OCI-LY1 (cell line): ENCODE measurements at regions not wholly inside any gene's neighbourhood (a gene's known extent, or its start where the extent isn't known, plus 50 kb on each side); places are given as distances from the start of the nearest gene placed in this dataset.

Source experiments
- H2AFZ ChIP-seq: fragments of 200-600 bp; sonication (generic), shearing (Covaris generic); 2 replicates; pipeline ENCODE4 v1.6.0; 2014; ENCODE audit warnings: antibody characterized with exemption, mild to moderate bottlenecking, low read length
- H3F3A ChIP-seq: fragments of 200-600 bp; sonication (generic), shearing (Covaris generic); 2 replicates; pipeline ENCODE4 v1.6.0; 2014; ENCODE audit warnings: mild to moderate bottlenecking, antibody characterized with exemption, low read length, moderate library complexity; ENCODE audit not compliant: insufficient read depth
- H3K27ac ChIP-seq: fragments of 200-600 bp; sonication (generic); 2 replicates; pipeline ENCODE4 v1.5.1; 2014; ENCODE audit warnings: low read length, mixed run types, mild to moderate bottlenecking, low read depth; ENCODE audit not compliant: poor library complexity, severe bottlenecking
- H3K27me3 ChIP-seq: fragments of 200-600 bp; sonication (generic); 2 replicates; pipeline ENCODE4 v1.6.0; 2014; ENCODE audit warnings: antibody characterized with exemption, mild to moderate bottlenecking, low read length, moderate library complexity; ENCODE audit not compliant: insufficient read depth
- H3K36me3 ChIP-seq: fragments of 200-600 bp; sonication (generic); 2 replicates; pipeline ENCODE4 v1.6.1; 2014; ENCODE audit warnings: mild to moderate bottlenecking, antibody characterized with exemption, low read length, moderate library complexity, mixed read lengths; ENCODE audit not compliant: insufficient read depth
- H3K4me1 ChIP-seq: fragments of 200-600 bp; sonication (generic); 2 replicates; pipeline ENCODE4 v1.5.1; 2014; ENCODE audit warnings: mild to moderate bottlenecking, low read length, moderate library complexity; ENCODE audit not compliant: insufficient read depth, severe bottlenecking
- H3K4me2 ChIP-seq: fragments of 200-600 bp; sonication (generic), shearing (Covaris generic); 2 replicates; pipeline ENCODE4 v1.6.1; 2014; ENCODE audit warnings: low read length
- H3K4me3 ChIP-seq: fragments of 200-600 bp; sonication (generic); 2 replicates; pipeline ENCODE4 v1.5.1; 2014; ENCODE audit warnings: low read length, low read depth, mild to moderate bottlenecking, mixed read lengths; ENCODE audit not compliant: poor library complexity, severe bottlenecking
- H3K79me2 ChIP-seq: fragments of 200-600 bp; shearing (Covaris generic); 2 replicates; pipeline ENCODE4 v1.6.1; 2016; ENCODE audit warnings: mixed run types, low read length, mixed read lengths; ENCODE audit not compliant: insufficient read depth
- H3K9ac ChIP-seq: fragments of 200-600 bp; sonication (generic), shearing (Covaris generic); 2 replicates; pipeline ENCODE4 v1.6.1; 2014; ENCODE audit warnings: mild to moderate bottlenecking, low read length, mixed read lengths
- H3K9me2 ChIP-seq: fragments of 200-600 bp; sonication (generic), shearing (Covaris generic); 2 replicates; pipeline ENCODE4 v1.6.1; 2014; ENCODE audit warnings: low read depth, mild to moderate bottlenecking, low read length, mixed read lengths
- H3K9me3 ChIP-seq: fragments of 200-600 bp; shearing (Covaris generic); 2 replicates; pipeline ENCODE4 v1.6.1; 2014; ENCODE audit warnings: low read length, mixed read lengths
- H4K20me1 ChIP-seq: fragments of 200-600 bp; sonication (generic), shearing (Covaris generic); 2 replicates; pipeline ENCODE4 v1.6.0; 2016; ENCODE audit warnings: mild to moderate bottlenecking, low read length; ENCODE audit not compliant: insufficient read depth
- EZH2 ChIP-seq: fragments of 200-600 bp; sonication (generic), shearing (Covaris generic); IDR thresholded peaks from 2 replicates; pipeline ENCODE4 v1.8.0; 2017; ENCODE audit warnings: borderline replicate concordance, mixed run types, mild to moderate bottlenecking, antibody characterized with exemption, low read length, moderate library complexity, mixed read lengths
- TF ChIP-seq, protein P1 (sequence below): fragments of 200-600 bp; sonication (generic), shearing (Covaris generic); IDR thresholded peaks from 2 replicates; pipeline ENCODE4 v1.5.1; 2017; ENCODE audit warnings: mild to moderate bottlenecking, antibody characterized with exemption, low read length, moderate library complexity, mixed read lengths

DNA sequence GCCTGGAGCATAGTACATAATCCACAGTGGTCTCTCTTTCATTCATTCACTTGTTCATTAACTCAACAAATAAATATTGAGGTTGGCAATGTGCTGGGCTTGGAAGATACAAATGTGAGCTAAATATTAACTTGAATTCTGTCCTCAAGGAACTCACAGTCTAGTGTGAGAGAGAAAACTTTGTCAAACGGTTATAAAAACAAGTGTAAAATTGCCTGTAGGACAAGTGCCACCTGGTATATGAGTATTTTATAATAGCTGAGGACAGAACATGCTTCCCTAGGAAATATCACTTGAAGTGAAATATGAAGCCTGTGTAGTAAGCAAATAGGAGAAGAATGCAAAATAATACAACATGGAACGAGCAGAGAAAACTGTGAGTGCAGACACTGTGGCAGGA, 173.1 kb upstream of the CMC1 start:
- no peak overlapping the region for H2AFZ ChIP-seq
- H3K27me3 ChIP-seq, result no peaks in the 10 kb centered on the region
- H3K79me2 ChIP-seq, result no peaks in the 10 kb centered on the region
- H4K20me1 ChIP-seq, result no peaks in the 10 kb centered on the region
- no peak for TF ChIP-seq EZH2
- TF ChIP-seq, protein P1, sequence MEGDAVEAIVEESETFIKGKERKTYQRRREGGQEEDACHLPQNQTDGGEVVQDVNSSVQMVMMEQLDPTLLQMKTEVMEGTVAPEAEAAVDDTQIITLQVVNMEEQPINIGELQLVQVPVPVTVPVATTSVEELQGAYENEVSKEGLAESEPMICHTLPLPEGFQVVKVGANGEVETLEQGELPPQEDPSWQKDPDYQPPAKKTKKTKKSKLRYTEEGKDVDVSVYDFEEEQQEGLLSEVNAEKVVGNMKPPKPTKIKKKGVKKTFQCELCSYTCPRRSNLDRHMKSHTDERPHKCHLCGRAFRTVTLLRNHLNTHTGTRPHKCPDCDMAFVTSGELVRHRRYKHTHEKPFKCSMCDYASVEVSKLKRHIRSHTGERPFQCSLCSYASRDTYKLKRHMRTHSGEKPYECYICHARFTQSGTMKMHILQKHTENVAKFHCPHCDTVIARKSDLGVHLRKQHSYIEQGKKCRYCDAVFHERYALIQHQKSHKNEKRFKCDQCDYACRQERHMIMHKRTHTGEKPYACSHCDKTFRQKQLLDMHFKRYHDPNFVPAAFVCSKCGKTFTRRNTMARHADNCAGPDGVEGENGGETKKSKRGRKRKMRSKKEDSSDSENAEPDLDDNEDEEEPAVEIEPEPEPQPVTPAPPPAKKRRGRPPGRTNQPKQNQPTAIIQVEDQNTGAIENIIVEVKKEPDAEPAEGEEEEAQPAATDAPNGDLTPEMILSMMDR, result no peak
- H3K4me2 ChIP-seq, result no peak overlapping the region
- H3F3A ChIP-seq, result no peaks in the 10 kb centered on the region
- no peak overlapping the region for H3K4me3 ChIP-seq
- H3K36me3 ChIP-seq, result no peaks in the 10 kb centered on the region
- H3K9ac ChIP-seq, result no peak overlapping the region
- H3K9me2 ChIP-seq, result no peaks in the 10 kb centered on the region
- H3K27ac ChIP-seq, result no peak overlapping the region
- no peaks in the 10 kb centered on the region for H3K9me3 ChIP-seq
- H3K4me1 ChIP-seq, result no peaks in the 10 kb centered on the region

DNA sequence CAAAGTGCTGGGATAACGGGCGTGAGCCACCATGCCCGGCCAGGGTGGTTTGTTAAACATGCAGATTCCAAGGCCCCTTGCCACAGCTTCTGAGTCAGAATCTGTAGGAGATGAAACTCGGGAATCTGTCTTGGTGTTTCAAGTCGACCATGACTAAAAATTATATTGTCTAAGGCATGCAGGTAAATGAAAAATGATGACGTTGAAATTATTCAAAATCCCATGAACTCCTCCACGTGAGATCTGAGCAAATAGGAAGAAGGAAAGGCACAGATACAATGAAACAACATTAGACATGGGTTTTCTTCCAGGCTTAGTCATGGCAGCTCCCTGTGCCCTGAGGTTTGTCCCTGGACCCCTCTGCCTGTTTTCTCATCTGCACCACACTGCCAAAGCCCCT, 172.0 kb upstream of the CMC1 start:
- Histone ChIP-seq H3K36me3 (no peaks in the 10 kb centered on the region), H3K9me2 (no peaks in the 10 kb centered on the region), H3K79me2 (no peaks in the 10 kb centered on the region)

DNA sequence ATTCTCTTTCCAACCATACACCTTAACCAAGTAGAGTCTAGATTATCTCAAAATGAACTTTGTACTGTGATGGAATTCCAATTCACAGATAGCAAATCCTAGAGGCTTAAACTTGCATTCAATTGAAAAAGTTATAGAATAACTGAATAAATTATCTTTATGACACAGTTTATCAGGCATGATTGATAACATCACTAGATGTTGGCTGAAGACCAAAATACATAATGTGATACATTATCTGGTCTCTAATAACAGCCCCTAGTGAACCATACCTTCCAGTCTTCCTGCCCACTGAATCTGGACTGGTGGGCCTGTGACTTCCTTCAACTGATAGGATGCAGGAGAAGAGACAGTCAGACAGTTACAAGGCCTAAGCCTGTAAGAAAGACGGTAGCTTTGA, 165.2 kb upstream of the CMC1 start:
- H3K9ac ChIP-seq, result no peak overlapping the region
- H4K20me1 ChIP-seq, result no peaks in the 10 kb centered on the region
- no peak overlapping the region for H3K4me2 ChIP-seq
- H2AFZ ChIP-seq, result no peak overlapping the region
- H3K27ac ChIP-seq, result no peak overlapping the region
- no peaks in the 10 kb centered on the region for H3K36me3 ChIP-seq
- H3F3A ChIP-seq, result no peaks in the 10 kb centered on the region
- TF ChIP-seq, protein P1, result no peak
- no peak for TF ChIP-seq EZH2
- no peaks in the 10 kb centered on the region for H3K9me3 ChIP-seq
- H3K9me2 ChIP-seq, result no peaks in the 10 kb centered on the region
- no peak overlapping the region for H3K4me3 ChIP-seq
- H3K4me1 ChIP-seq, result no peaks in the 10 kb centered on the region
- no peaks in the 10 kb centered on the region for H3K27me3 ChIP-seq
- H3K79me2 ChIP-seq, result no peaks in the 10 kb centered on the region

More for the DNA sequence above, 172.0 kb upstream of the CMC1 start:
- no peak for TF ChIP-seq EZH2
- TF ChIP-seq, protein P1, result no peak
- Histone ChIP-seq H3K27ac (no peak overlapping the region), H3K4me1 (no peaks in the 10 kb centered on the region), H3K9ac (no peak overlapping the region), H4K20me1 (no peaks in the 10 kb centered on the region), H3K27me3 (no peaks in the 10 kb centered on the region), H2AFZ (no peak overlapping the region), H3K4me3 (no peak overlapping the region), H3K9me3 (no peaks in the 10 kb centered on the region), H3K4me2 (no peak overlapping the region), H3F3A (no peaks in the 10 kb centered on the region)
